DND-41 (cell line): ENCODE measurements at regions not wholly inside any gene's neighbourhood (a gene's known extent, or its start where the extent isn't known, plus 50 kb on each side); places are given as distances from the start of the nearest gene placed in this dataset.

Source experiments
- ATAC-seq: fragments of 200-7000 bp; cut with Tn5 transposase; 3 replicates; pipeline ENCODE4 v1.9.1; 2021; ENCODE audit warnings: low read depth; ENCODE audit not compliant: insufficient read depth
- DNase-seq: peaks from one replicate; pipeline ENCODE4 v3.0.0-alpha.2; 2020
- H2AFZ ChIP-seq: 2 replicates; pipeline ENCODE4 v1.6.0; 2012; ENCODE audit warnings: low read depth, low read length
- H3K27ac ChIP-seq: 2 replicates; pipeline ENCODE4 v1.5.1; 2012; ENCODE audit warnings: low read length, inconsistent platforms
- H3K27me3 ChIP-seq: fragments of 200-600 bp; sonication (generic); 2 replicates; pipeline ENCODE4 v1.6.0; 2012; ENCODE audit warnings: low read length, mild to moderate bottlenecking, inconsistent platforms; ENCODE audit not compliant: insufficient read depth, poor library complexity
- H3K36me3 ChIP-seq: 2 replicates; pipeline ENCODE4 v1.5.1; 2012; ENCODE audit warnings: low read length, inconsistent platforms; ENCODE audit not compliant: insufficient read depth
- H3K4me1 ChIP-seq: 2 replicates; pipeline ENCODE4 v1.5.1; 2012; ENCODE audit warnings: mild to moderate bottlenecking, low read length; ENCODE audit not compliant: insufficient read depth
- H3K4me2 ChIP-seq: 2 replicates; pipeline ENCODE4 v1.6.0; 2012; ENCODE audit warnings: mild to moderate bottlenecking, moderate library complexity, low read length, inconsistent platforms; ENCODE audit not compliant: insufficient read depth
- H3K4me3 ChIP-seq, 2 experiments: fragments of 200-600 bp in 1 of 2; shearing (Covaris generic) in 1 of 2; 2 replicates each; pipeline ENCODE4 v1.5.1; 2012 to 2016; ENCODE audit warnings: inconsistent platforms in 2 of 2, low read length in 2 of 2, mild to moderate bottlenecking in 2 of 2, low read depth in 1 of 2, moderate library complexity in 1 of 2
- H3K79me2 ChIP-seq: 2 replicates; pipeline ENCODE4 v1.6.0; 2012; ENCODE audit warnings: low read length, inconsistent platforms; ENCODE audit not compliant: insufficient read depth
- H3K9ac ChIP-seq: 2 replicates; pipeline ENCODE4 v1.6.0; 2012; ENCODE audit warnings: low read depth, mild to moderate bottlenecking, inconsistent platforms, low read length, moderate library complexity
- H3K9me3 ChIP-seq: 2 replicates; pipeline ENCODE4 v1.5.1; 2012; ENCODE audit warnings: low read length, moderate library complexity, mild to moderate bottlenecking, inconsistent platforms; ENCODE audit not compliant: insufficient read depth, severe bottlenecking
- H4K20me1 ChIP-seq: 2 replicates; pipeline ENCODE4 v1.6.0; 2012; ENCODE audit warnings: low read length; ENCODE audit not compliant: insufficient read depth
- EZH2 ChIP-seq: IDR thresholded peaks from 3 replicates; pipeline ENCODE4 v1.6.1; 2012; ENCODE audit warnings: borderline replicate concordance, low read depth, mild to moderate bottlenecking, moderate library complexity, low read length, inconsistent platforms; ENCODE audit not compliant: severe bottlenecking
- TF ChIP-seq, protein P1 (sequence below): IDR thresholded peaks from 2 replicates; pipeline ENCODE4 v1.5.1; 2012; ENCODE audit warnings: borderline replicate concordance, low read length, moderate library complexity, mild to moderate bottlenecking; ENCODE audit not compliant: poor library complexity, severe bottlenecking; ENCODE audit errors: extremely low read depth

DNA sequence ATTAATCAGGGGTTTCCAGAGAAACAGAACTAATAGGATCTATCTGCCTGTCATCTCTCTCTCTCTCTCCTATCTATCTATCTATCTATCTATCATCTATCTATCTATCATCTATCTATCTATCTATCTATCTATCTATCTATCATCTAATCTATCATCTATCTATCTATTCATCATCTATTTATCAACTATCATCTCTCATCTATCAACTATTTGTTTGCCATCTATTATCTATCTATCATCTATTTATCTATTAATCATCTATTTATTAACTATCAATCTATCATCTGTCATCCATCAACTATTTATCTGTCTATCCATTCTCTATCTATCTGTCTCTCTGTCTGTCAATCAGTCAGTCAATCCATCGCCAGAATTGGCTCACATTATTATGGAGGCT lies 70.0 kb upstream of the MRPS6 start:
- ATAC-seq = no peak
- H3K27me3 ChIP-seq = no peaks in the 10 kb centered on the region

DNA sequence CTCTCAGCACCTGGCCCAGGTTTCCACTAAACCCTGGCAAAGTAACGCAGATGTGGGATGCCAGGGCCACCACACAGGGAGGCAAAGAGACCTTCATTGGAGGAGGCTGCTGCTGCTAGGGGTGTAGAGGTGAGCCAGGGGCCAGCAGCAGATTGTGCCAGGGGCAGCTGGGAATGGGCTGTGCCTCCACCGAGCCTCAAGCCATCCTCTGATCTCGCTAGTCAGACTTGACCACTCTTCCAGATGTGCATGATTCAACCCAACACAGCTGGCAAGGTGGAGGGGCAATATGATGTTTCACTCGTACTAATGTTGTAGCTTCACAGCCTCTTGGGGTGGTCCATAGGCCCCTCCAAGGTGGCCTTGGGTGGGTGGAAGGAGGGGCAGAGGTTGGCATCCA lies 73.0 kb upstream of the MRPS6 start:
- Histone ChIP-seq H3K9me3 (peaks cover 17% of the 10 kb centered on the region), H4K20me1 (no peaks in the 10 kb centered on the region), H3K4me3 (no peak overlapping the region), H3K27ac (no peak overlapping the region), H3K27me3 (no peaks in the 10 kb centered on the region), H3K79me2 (no peaks in the 10 kb centered on the region), H3K36me3 (no peaks in the 10 kb centered on the region), H2AFZ (no peak overlapping the region), H3K9ac (no peak overlapping the region), H3K4me1 (peaks cover 7% of the 10 kb centered on the region), H3K4me2 (no peak overlapping the region)
- no peak for ATAC-seq
- DNase-seq = no peak
- TF ChIP-seq EZH2 = no peak
- TF ChIP-seq, protein P1, sequence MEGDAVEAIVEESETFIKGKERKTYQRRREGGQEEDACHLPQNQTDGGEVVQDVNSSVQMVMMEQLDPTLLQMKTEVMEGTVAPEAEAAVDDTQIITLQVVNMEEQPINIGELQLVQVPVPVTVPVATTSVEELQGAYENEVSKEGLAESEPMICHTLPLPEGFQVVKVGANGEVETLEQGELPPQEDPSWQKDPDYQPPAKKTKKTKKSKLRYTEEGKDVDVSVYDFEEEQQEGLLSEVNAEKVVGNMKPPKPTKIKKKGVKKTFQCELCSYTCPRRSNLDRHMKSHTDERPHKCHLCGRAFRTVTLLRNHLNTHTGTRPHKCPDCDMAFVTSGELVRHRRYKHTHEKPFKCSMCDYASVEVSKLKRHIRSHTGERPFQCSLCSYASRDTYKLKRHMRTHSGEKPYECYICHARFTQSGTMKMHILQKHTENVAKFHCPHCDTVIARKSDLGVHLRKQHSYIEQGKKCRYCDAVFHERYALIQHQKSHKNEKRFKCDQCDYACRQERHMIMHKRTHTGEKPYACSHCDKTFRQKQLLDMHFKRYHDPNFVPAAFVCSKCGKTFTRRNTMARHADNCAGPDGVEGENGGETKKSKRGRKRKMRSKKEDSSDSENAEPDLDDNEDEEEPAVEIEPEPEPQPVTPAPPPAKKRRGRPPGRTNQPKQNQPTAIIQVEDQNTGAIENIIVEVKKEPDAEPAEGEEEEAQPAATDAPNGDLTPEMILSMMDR = no peak

More for the DNA sequence above, 70.0 kb upstream of the MRPS6 start:
- no peak overlapping the region for H3K27ac ChIP-seq
- H3K4me1 ChIP-seq = peaks cover 4% of the 10 kb centered on the region
- no peaks in the 10 kb centered on the region for H3K36me3 ChIP-seq
- no peak for DNase-seq
- no peak overlapping the region for H3K4me2 ChIP-seq
- TF ChIP-seq, protein P1 = no peak
- no peak for TF ChIP-seq EZH2
- H3K4me3 ChIP-seq = no peak overlapping the region
- no peaks in the 10 kb centered on the region for H3K79me2 ChIP-seq
- H2AFZ ChIP-seq = no peak overlapping the region
- no peaks in the 10 kb centered on the region for H4K20me1 ChIP-seq
- peaks cover 6% of the 10 kb centered on the region for H3K9me3 ChIP-seq
- no peak overlapping the region for H3K9ac ChIP-seq

DNA sequence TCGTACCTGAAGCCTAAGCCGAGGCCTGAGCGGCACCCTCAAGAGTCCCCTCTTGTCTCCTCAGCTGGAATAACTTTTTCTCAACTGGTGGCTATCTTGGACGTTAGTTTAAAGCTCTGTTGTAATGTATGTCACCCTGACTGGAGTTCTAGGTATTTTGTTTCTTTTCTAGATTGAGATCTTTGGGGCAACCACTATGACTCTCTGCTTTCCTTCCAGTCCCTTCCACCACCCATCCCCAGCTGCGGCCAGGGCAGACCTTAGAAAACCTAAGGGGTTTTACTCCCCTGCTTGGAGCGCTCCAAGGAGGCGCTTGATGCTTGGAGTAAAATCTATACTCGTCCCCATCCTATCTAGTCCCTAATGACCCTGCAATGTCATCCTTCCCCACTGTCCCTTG lies 74.6 kb upstream of the MRPS6 start:
- H3K79me2 ChIP-seq = no peaks in the 10 kb centered on the region
- H3K9ac ChIP-seq = no peak overlapping the region
- no peak overlapping the region for H3K4me2 ChIP-seq
- no peaks in the 10 kb centered on the region for H4K20me1 ChIP-seq
- DNase-seq (no peak), ATAC-seq (peak; percentile 27; the same call in 2 of the 3 replicates)
- H3K9me3 ChIP-seq = peaks cover 14% of the 10 kb centered on the region
- H3K36me3 ChIP-seq = no peaks in the 10 kb centered on the region
- no peak overlapping the region for H3K27ac ChIP-seq
- H3K4me1 ChIP-seq = peaks cover 7% of the 10 kb centered on the region
- TF ChIP-seq, protein P1 = no peak
- no peak for TF ChIP-seq EZH2
- H2AFZ ChIP-seq = no peak overlapping the region
- H3K27me3 ChIP-seq = no peaks in the 10 kb centered on the region
- H3K4me3 ChIP-seq = no peak overlapping the region

DNA sequence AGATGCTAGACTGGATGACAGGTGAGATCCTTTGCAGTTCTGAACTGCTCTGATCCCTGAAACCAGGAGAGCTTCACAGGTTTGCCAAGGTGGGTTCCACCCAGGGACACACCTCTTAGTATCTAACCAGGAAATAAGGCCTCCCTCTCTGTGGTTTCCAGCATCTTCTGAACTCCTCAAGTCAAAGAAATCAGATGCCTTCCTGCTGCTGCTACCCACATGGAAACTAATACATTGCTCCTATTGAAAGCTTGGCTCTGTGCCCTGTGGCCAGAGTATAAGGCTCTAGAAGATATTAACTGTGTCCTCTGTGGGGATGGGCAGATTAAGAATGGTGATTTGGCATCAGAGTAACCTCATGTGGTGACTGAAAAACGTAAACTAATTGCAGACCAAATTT lies 75.0 kb upstream of the MRPS6 start:
- Histone ChIP-seq H2AFZ (no peak overlapping the region), H3K9me3 (peaks cover 12% of the 10 kb centered on the region), H3K4me1 (peaks cover 7% of the 10 kb centered on the region), H3K4me3 (no peak overlapping the region), H3K36me3 (no peaks in the 10 kb centered on the region), H4K20me1 (no peaks in the 10 kb centered on the region), H3K27ac (no peak overlapping the region), H3K79me2 (no peaks in the 10 kb centered on the region), H3K4me2 (no peak overlapping the region), H3K27me3 (no peaks in the 10 kb centered on the region), H3K9ac (no peak overlapping the region)
- TF ChIP-seq, protein P1 = no peak
- TF ChIP-seq EZH2 = no peak
- ATAC-seq (peak; percentile 88), DNase-seq (peak; percentile 39)
